ENCODE measurements at regions not wholly inside any gene's neighbourhood (a gene's known extent, or its start where the extent isn't known, plus 50 kb on each side); places are given as distances from the start of the nearest gene placed in this dataset.

DNA sequence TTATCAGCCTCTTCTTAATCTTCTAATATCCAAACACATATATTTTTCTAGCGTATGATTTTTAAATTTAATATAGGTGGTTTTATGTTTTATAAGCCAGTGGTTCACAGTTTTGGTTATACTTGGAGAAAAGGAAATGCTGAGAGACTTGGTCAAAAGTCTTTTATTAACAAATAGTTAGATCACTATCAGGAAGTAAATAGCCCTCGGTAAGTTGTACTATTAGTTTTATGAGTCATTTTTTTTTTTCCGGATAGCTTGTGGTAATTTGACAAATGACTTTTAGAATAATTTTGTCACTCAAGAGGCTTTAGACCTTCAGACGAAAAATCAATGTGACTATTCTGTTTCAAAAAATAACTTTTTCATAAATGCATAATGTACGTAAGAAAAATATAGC is 232.2 kb upstream of the ROBO1 start:
- DNase-seq (ENCODE audit: low read depth): no peak

DNA sequence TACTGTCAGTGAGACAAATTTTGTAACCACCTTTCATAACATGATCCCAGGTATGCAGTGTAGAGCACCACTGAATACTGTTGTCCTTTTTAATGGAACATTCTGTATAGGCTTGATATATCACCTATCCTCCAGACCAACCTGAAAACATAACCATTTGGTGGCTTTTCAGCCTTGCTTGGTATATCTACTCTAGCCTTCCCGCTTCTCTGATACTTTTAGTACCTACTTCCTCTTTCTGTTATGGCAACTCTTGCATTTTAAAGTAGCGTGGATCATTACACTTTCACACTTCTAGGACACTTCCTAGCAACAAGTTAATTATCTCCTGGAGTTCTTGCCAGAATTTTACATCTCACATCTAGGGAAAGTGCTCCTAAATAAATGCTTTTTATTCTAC is 226.6 kb upstream of the ROBO1 start:
- H3K4me3 ChIP-seq (ENCODE audit: control insufficient read depth, low read depth, low read length): no peak overlapping the region
- no peak for DNase-seq (ENCODE audit: low read depth)
- TF ChIP-seq, protein P1, sequence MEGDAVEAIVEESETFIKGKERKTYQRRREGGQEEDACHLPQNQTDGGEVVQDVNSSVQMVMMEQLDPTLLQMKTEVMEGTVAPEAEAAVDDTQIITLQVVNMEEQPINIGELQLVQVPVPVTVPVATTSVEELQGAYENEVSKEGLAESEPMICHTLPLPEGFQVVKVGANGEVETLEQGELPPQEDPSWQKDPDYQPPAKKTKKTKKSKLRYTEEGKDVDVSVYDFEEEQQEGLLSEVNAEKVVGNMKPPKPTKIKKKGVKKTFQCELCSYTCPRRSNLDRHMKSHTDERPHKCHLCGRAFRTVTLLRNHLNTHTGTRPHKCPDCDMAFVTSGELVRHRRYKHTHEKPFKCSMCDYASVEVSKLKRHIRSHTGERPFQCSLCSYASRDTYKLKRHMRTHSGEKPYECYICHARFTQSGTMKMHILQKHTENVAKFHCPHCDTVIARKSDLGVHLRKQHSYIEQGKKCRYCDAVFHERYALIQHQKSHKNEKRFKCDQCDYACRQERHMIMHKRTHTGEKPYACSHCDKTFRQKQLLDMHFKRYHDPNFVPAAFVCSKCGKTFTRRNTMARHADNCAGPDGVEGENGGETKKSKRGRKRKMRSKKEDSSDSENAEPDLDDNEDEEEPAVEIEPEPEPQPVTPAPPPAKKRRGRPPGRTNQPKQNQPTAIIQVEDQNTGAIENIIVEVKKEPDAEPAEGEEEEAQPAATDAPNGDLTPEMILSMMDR (IDR thresholded peaks at IDR 0.05; ENCODE audit: control insufficient read depth, insufficient read depth, low read depth, low read length, missing control alignments): no peak

More for the DNA sequence above, 232.2 kb upstream of the ROBO1 start:
- no peak overlapping the region for H3K4me3 ChIP-seq (ENCODE audit: control insufficient read depth, low read depth, low read length)
- TF ChIP-seq, protein P1 (IDR thresholded peaks at IDR 0.05; ENCODE audit: control insufficient read depth, insufficient read depth, low read depth, low read length, missing control alignments): no peak

DNA sequence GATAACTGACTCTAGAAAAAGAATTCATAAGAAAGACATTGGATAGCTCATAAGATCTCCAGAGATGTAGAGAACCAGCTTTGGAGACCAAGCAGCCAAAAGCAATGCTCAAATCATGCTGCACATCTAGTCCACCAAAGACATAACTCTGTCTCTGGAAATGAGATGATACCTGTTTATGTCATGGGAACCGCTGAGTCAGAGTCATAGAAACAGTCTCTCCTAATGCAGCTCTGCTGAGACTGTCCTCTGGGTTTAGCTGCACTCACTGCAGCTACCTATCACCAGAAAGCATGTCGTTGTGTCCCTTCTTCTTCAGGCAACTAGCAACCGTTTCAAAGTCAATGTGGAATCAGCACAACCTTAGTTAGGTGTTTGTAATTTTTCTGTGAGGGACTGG is 218.5 kb upstream of the ROBO1 start:
- DNase-seq (ENCODE audit: low read depth): no peak
- H3K4me3 ChIP-seq (ENCODE audit: control insufficient read depth, low read depth, low read length): no peak overlapping the region
- TF ChIP-seq, protein P1 (IDR thresholded peaks at IDR 0.05; ENCODE audit: control insufficient read depth, insufficient read depth, low read depth, low read length, missing control alignments): no peak

DNA sequence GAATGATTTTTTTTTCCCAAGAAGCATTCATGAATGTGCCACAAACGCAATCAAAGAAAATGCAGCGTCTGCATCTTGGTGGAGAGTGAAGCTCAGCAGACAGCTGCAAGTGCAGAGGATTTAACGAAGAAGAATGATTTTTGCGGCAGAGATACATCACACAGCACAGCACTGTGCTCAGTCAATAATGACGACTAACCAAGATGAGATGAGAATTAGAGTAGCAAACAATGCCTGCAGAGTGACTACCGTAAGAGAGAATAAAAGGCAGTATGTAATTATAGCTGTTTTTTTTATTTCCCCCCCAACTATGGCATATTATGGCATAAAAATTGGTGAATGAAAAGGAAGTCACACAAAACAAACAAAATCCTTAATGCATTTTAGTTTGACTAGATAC is 218.0 kb upstream of the ROBO1 start:
- H3K4me3 ChIP-seq (ENCODE audit: control insufficient read depth, low read depth, low read length): no peak overlapping the region
- TF ChIP-seq, protein P1 (IDR thresholded peaks at IDR 0.05; ENCODE audit: control insufficient read depth, insufficient read depth, low read depth, low read length, missing control alignments): no peak
- no peak for DNase-seq (ENCODE audit: low read depth)

DNA sequence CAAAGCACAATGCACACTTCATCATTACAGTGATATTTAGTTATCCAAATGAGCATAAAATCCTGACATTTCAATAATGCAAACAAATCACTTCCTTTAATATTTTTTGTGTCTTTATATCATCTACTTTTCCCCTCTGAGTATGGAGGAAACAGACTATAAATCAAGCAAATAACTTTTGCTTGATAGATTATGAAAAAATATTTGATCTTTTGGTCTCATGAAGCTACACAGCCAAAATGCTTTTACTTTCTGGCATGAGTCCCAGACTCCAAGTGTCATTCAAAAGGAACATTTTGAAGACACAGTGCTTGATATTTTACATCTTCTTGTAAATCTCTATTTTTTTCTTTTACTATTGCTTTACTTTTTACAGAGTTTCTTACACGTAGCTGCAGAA is 215.3 kb upstream of the ROBO1 start:
- no peak overlapping the region for H3K4me3 ChIP-seq (ENCODE audit: control insufficient read depth, low read depth, low read length)
- TF ChIP-seq, protein P1 (IDR thresholded peaks at IDR 0.05; ENCODE audit: control insufficient read depth, insufficient read depth, low read depth, low read length, missing control alignments): no peak
- no peak for DNase-seq (ENCODE audit: low read depth)

DNA sequence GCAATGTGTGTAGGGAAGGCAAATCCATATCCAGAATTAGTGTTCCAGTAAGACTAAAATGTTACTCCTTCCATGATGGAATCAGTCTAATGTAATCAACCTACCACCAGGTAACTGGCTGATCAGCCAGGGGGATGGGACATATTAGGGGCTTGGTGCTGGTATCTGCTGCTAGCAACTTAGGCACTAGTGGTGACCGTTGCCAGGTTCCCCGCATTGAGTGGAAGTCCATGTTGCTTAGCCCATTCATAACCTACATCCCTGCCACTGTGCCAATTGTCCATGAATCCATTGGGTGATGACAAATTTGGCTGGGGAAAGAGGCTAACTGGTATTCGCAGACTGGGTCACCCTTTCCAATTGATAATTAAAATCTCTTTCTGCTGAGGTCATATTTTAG is 212.2 kb upstream of the ROBO1 start:
- no peak for DNase-seq (ENCODE audit: low read depth)
- TF ChIP-seq, protein P1 (IDR thresholded peaks at IDR 0.05; ENCODE audit: control insufficient read depth, insufficient read depth, low read depth, low read length, missing control alignments): no peak
- H3K4me3 ChIP-seq (ENCODE audit: control insufficient read depth, low read depth, low read length): no peak overlapping the region

DNA sequence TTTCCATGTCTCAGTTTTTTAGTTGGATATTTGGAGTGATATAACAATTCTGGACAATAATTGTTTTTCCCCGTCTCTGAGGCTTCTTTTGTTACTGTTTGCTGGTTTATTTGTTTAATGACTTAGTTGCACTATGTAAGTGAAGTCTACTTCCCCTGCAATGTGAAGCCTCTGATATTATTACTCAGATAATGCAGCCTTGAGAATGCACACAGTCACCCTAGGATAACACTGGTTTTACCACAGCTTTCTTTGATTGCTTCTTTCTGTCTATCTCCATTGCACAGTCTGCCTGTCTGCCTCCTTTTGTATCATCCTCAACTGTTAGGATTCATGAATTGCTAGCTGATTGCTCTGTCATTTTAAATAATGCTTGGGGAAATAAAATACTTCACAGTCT is 208.7 kb upstream of the ROBO1 start:
- no peak for DNase-seq (ENCODE audit: low read depth)
- TF ChIP-seq, protein P1 (IDR thresholded peaks at IDR 0.05; ENCODE audit: control insufficient read depth, insufficient read depth, low read depth, low read length, missing control alignments): no peak
- no peak overlapping the region for H3K4me3 ChIP-seq (ENCODE audit: control insufficient read depth, low read depth, low read length)
